Sigmoid colon (tissue), 4 donors: ENCODE measurements at regions not wholly inside any gene's neighbourhood (a gene's known extent, or its start where the extent isn't known, plus 50 kb on each side); places are given as distances from the start of the nearest gene placed in this dataset.

Experiments used
- CTCF ChIP-seq, 4 experiments: fragments of 450-650 bp in 3 of 4; fragments of 200-600 bp in 1 of 4; IDR thresholded peaks; one replicate each; pipeline ENCODE4 v1.5.1; 2016 to 2019; ENCODE audit warnings: antibody characterized with exemption in 4 of 4, mild to moderate bottlenecking in 3 of 4, moderate library complexity in 2 of 4
- EP300 ChIP-seq, 4 donors: sonication (generic); formaldehyde crosslinking; IDR thresholded peaks; one replicate each; pipeline ENCODE4 v1.6.1; 2017; ENCODE audit warnings: antibody characterized with exemption in 4 of 4
- POLR2A ChIP-seq, 2 donors: fragments of 450-650 bp; IDR thresholded peaks; one replicate each; pipeline ENCODE4 v1.6.1; 2016; ENCODE audit warnings: antibody characterized with exemption in 2 of 2, mild to moderate bottlenecking in 2 of 2, moderate library complexity in 2 of 2
- POLR2AphosphoS5 ChIP-seq, 4 donors: sonication (generic); formaldehyde crosslinking; IDR thresholded peaks; one replicate each; pipeline ENCODE4 v1.6.1; 2017; ENCODE audit warnings: antibody characterized with exemption in 4 of 4

- no peak for TF ChIP-seq CTCF (IDR thresholded peaks at IDR 0.05)
- no peak for TF ChIP-seq EP300 (IDR thresholded peaks at IDR 0.05)
- no peak for TF ChIP-seq POLR2AphosphoS5 (IDR thresholded peaks at IDR 0.05)
- TF ChIP-seq POLR2A (IDR thresholded peaks at IDR 0.05): no peak
These were observed 169.7 kb downstream of the PDHA2 start for GRCh38 chr4:96009427-96010119.
